ENCODE measurements at regions not wholly inside any gene's neighbourhood (a gene's known extent, or its start where the extent isn't known, plus 50 kb on each side); places are given as distances from the start of the nearest gene placed in this dataset.
"Not testable (repeated sequence)": the region's sequence is repeated elsewhere in the genome, so short reads cannot be mapped to it uniquely, and the experiment has no call there.

GRCh38 chr16:63813862-63814261, 1308.0 kb downstream of the CDH11 start:
- DNase-seq (ENCODE audit: low read depth), result no peak

- no peak for DNase-seq (ENCODE audit: low read depth)
These were observed 1313.1 kb downstream of the CDH11 start for GRCh38 chr16:63808730-63809129.

GRCh38 chr16:63806794-63807506, 1314.9 kb downstream of the CDH11 start:
- DNase-seq (ENCODE audit: low read depth), result no peak

DNA sequence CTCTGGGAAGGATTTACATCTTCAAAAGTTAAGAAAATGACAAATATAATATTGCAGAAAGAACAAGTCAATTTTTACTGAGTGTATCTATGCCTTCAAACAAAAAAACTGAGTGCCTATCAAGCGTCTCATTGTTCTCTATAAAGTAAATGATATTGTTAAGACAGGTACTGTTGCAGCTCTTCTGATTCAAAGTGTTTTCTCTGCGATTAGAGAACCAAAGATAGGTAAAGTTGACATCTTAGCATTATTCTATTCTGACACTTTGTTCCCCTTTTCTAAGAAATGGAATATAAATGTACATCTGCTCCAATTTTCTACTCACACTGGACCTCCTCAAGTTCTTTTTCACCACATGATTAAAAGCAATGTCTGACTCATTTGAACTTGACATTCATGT, 1317.7 kb downstream of the CDH11 start:
- no peak for DNase-seq (ENCODE audit: low read depth)

DNA sequence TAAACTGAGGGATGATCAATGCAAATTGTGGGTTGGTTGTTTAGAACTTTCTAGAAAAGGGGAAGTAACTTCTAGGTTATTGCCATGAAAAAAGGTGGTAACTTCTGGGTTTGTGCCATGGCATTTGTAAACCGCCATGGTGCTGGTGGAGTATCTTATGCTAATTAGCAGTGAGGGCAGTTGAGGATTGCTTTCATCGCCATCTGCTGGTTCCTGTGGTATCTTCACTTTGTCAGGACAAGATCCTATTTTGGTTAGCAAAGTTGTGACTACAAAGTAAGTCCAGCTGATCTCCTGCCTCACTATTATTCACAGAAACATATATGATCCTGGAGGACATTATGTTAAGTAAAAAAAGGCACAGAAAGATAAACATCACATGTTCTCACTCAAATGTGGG, 1332.3 kb downstream of the CDH11 start:
- no peak for DNase-seq (ENCODE audit: low read depth)

- no peak for DNase-seq (ENCODE audit: low read depth)
These were observed 1334.8 kb downstream of the CDH11 start for GRCh38 chr16:63787014-63787413.

DNA sequence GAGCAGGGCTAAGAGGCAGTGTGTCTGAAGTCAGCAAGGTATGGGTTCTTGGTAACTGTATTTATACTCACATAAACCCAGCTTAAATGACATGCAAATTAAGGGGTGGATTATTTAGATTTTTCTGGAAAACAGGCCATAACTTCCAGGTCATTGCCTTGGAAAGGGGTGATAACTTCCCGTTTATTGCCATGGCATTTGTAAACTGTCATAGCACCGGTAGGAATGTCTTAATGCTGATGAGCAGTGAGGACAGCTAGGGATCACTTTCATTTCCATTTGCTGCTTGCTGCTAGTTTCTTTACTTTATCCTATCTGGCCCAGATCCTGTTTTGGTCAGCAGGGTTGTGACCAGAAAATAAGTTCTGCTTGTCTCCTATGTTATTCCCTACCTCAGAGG, 1336.7 kb downstream of the CDH11 start:
- DNase-seq (ENCODE audit: low read depth), result no peak

DNA sequence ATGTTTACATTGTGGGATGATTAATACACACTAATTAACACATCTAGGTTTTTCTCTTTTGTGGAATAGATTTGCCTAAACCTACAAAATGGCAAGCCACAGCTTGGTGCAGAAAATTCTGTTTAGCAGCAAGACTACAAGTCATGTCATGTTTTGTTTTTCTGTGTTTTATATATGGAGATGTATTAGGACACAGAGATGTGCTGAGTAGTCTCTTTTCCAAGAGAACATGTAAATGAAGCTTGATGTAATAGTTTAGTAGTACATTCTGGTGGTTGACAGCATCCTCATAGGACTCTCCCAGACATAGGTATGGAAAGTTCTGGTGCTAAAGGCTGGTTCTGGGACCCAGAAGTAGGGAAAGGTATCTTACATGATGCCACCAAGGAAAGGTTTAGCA, 1345.4 kb downstream of the CDH11 start:
- DNase-seq (ENCODE audit: low read depth), result no peak

GRCh38 chr16:63776034-63776433, 1345.8 kb downstream of the CDH11 start:
- no peak for DNase-seq (ENCODE audit: low read depth)

DNA sequence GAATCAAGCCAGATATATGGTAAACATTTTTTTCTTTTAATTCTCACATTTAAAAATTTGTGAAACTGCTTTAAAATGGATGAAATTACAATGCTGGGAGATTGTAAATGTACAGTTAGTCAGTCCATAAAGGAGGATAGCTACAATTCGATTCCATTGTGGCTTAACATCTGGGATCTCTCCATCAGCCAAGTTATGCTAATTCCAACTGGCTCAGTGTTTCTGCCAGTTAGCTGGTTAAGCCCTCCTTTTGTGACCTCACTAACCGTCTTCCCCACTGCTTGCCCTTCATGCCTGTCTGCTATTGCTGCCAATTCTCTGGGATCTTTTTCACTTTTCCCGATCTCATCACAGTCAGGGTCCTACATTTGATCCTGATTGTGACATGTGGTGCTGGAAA, 1347.6 kb downstream of the CDH11 start:
- no peak for DNase-seq (ENCODE audit: low read depth)

GRCh38 chr16:63769211-63769610, 1352.7 kb downstream of the CDH11 start:
- no peak for DNase-seq (ENCODE audit: low read depth)

GRCh38 chr16:63760246-63760645, 1361.6 kb downstream of the CDH11 start:
- DNase-seq (ENCODE audit: low read depth), result not testable (repeated sequence)

- no peak for DNase-seq (ENCODE audit: low read depth)
These were observed 1369.5 kb downstream of the CDH11 start for GRCh38 chr16:63752347-63752746.

GRCh38 chr16:63749276-63749675, 1372.6 kb downstream of the CDH11 start:
- no peak for DNase-seq (ENCODE audit: low read depth)

DNA sequence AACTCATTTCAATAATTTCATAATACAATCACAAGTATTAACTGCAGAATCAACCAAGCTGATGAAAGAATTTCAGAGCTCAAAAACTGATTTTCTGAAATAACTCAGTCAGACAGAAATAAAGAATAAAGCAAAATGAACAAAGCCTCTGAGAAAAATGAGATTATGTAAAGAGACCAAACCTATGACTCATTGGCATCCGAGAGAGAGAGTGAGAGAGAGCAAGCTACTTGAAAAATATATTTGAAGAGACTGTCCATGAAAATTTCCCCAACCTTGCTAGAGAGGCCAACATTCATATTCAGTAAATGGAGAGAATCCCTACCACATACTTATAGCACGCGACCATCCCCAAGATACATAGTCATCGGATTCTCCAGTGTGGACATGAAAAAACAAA, 1376.4 kb downstream of the CDH11 start:
- no peak for DNase-seq (ENCODE audit: low read depth)

GRCh38 chr16:63744077-63744874, 1377.6 kb downstream of the CDH11 start:
- no peak for DNase-seq (ENCODE audit: low read depth)

- no peak for DNase-seq (ENCODE audit: low read depth)
These were observed 1379.7 kb downstream of the CDH11 start for GRCh38 chr16:63742150-63742549.

DNA sequence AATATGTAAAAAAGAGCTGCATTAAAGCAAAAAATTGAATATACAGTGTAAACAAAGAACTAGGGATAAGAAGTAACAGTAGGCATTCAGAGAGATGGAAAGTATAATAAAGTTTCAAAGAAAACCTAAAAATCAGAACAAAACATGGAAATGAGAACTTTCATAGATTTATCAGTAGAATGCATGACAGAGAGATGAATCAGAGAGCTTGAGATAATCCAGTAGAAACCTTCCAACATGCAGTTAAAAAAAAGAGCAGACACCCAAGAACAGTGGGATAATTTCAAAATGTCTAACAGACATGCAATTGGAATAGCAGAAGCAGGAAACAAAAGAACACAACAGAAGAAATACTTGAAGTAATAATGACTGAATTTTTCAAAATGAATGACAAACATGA, 1384.2 kb downstream of the CDH11 start:
- no peak for DNase-seq (ENCODE audit: low read depth)

DNA sequence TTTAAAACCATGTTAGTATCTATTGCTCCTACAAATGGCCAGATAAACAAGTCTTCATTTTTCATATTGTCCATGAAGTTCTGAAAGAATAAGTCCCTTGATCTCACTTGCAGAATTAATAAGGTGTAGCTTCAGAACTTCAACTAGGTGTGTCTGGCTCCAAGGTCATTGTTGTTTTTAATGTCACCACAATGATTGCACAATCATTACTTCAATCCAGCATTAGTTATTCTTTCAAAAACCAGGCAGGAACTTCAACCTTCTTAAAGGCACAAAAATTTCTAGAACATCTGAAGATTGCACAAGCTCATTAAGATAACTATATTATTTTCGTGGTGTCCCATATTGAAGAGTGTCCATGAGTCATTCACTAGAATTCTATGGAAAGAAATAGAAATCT, 1386.4 kb downstream of the CDH11 start:
- no peak for DNase-seq (ENCODE audit: low read depth)

DNA sequence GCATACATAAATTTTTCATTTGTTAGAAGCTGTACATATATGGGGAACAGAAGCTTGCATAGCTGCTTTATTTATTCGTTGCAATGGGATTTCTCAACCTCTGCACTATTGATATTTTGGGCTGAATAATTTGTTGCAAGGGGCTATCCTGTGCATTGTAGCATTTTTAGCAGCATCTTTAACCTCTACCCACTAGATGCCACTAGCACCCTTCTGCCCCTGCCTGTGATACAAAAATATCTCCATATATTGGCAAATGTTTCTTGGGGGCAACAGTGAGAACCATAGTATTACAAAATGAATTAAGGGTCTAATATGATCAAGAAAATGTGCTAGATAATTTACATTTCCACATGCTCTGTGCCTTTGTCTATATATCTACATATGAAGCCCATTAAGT, 1401.0 kb downstream of the CDH11 start:
- DNase-seq (ENCODE audit: low read depth), result no peak

- DNase-seq (ENCODE audit: low read depth), result no peak
These were observed 1401.9 kb downstream of the CDH11 start for GRCh38 chr16:63719926-63720325.

DNA sequence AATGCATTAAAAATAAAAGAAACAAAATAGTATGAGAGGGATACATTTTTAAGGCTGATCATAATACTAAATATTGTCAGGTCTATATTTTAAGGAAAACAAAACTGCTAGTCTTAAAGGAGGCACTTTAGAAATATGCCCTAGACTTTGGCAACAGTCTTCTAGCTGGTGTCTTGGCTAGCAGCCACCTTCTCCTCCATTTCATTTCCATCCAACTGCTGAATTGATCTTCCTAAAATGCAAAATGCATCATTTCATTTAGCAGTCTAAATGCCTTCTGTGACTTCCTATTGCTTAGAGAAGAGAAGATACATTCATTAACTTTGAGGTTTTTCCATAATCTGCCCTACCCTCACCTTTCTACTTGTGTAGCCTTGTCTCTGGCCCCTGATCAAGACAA, 1404.1 kb downstream of the CDH11 start:
- no peak for DNase-seq (ENCODE audit: low read depth)

- DNase-seq (ENCODE audit: low read depth), result no peak
These were observed 1407.0 kb downstream of the CDH11 start for GRCh38 chr16:63714876-63715275.
